ENCODE measurements at regions not wholly inside any gene's neighbourhood (a gene's known extent, or its start where the extent isn't known, plus 50 kb on each side); places are given as distances from the start of the nearest gene placed in this dataset.

GRCh38 chr13:76777096-76777495, 109.1 kb downstream of the KCTD12 start:
- Mint-ChIP-seq H3K9me3 (no peaks in the 10 kb centered on the region), H3K4me1 (no peaks in the 10 kb centered on the region), H3K27me3 (peaks cover 14% of the 10 kb centered on the region), H3K4me3 (no peak overlapping the region), H3K27ac (no peak overlapping the region), H3K36me3 (ENCODE audit: low read depth) (no peaks in the 10 kb centered on the region)
- ATAC-seq (replicated peaks) = no peak

GRCh38 chr13:76775088-76775740, 111.0 kb downstream of the KCTD12 start:
- H3K27me3 Mint-ChIP-seq = peaks cover 5% of the 10 kb centered on the region
- H3K27ac Mint-ChIP-seq = no peak overlapping the region
- no peaks in the 10 kb centered on the region for H3K4me1 Mint-ChIP-seq
- ATAC-seq (replicated peaks) = no peak
- H3K9me3 Mint-ChIP-seq = no peaks in the 10 kb centered on the region
- no peak overlapping the region for H3K4me3 Mint-ChIP-seq
- no peaks in the 10 kb centered on the region for H3K36me3 Mint-ChIP-seq (ENCODE audit: low read depth)

- Mint-ChIP-seq H3K9me3 (no peaks in the 10 kb centered on the region), H3K4me1 (no peaks in the 10 kb centered on the region), H3K4me3 (no peak overlapping the region), H3K36me3 (ENCODE audit: low read depth) (no peaks in the 10 kb centered on the region), H3K27me3 (no peaks in the 10 kb centered on the region), H3K27ac (no peak overlapping the region)
- no peak for ATAC-seq (replicated peaks)
Measured at GRCh38 chr13:76773448-76774094, 112.6 kb downstream of the KCTD12 start.

GRCh38 chr13:76772241-76772640, 114.0 kb downstream of the KCTD12 start:
- Mint-ChIP-seq H3K27me3 (no peaks in the 10 kb centered on the region), H3K9me3 (no peaks in the 10 kb centered on the region), H3K4me1 (no peaks in the 10 kb centered on the region), H3K27ac (no peak overlapping the region), H3K4me3 (no peak overlapping the region), H3K36me3 (ENCODE audit: low read depth) (no peaks in the 10 kb centered on the region)
- ATAC-seq (replicated peaks) = no peak

- Mint-ChIP-seq H3K36me3 (ENCODE audit: low read depth) (no peaks in the 10 kb centered on the region), H3K4me1 (no peaks in the 10 kb centered on the region), H3K9me3 (no peaks in the 10 kb centered on the region), H3K4me3 (no peak overlapping the region), H3K27ac (no peak overlapping the region), H3K27me3 (no peaks in the 10 kb centered on the region)
- ATAC-seq (replicated peaks) = no peak
Measured at GRCh38 chr13:76769271-76769791, 116.9 kb downstream of the KCTD12 start.

GRCh38 chr13:76768384-76768783, 117.8 kb downstream of the KCTD12 start:
- Mint-ChIP-seq H3K27ac (no peak overlapping the region), H3K9me3 (no peaks in the 10 kb centered on the region), H3K27me3 (no peaks in the 10 kb centered on the region), H3K4me3 (no peak overlapping the region), H3K36me3 (ENCODE audit: low read depth) (no peaks in the 10 kb centered on the region), H3K4me1 (no peaks in the 10 kb centered on the region)
- ATAC-seq (replicated peaks) = no peak

GRCh38 chr13:76764916-76765315, 121.3 kb downstream of the KCTD12 start:
- Mint-ChIP-seq H3K27me3 (no peaks in the 10 kb centered on the region), H3K9me3 (no peaks in the 10 kb centered on the region), H3K36me3 (ENCODE audit: low read depth) (no peaks in the 10 kb centered on the region), H3K4me1 (no peaks in the 10 kb centered on the region), H3K4me3 (no peak overlapping the region), H3K27ac (no peak overlapping the region)
- no peak for ATAC-seq (replicated peaks)

- H3K27ac Mint-ChIP-seq = no peak overlapping the region
- no peak for ATAC-seq (replicated peaks)
- no peak overlapping the region for H3K4me3 Mint-ChIP-seq
- no peaks in the 10 kb centered on the region for H3K27me3 Mint-ChIP-seq
- H3K36me3 Mint-ChIP-seq (ENCODE audit: low read depth) = no peaks in the 10 kb centered on the region
- H3K9me3 Mint-ChIP-seq = no peaks in the 10 kb centered on the region
- H3K4me1 Mint-ChIP-seq = no peaks in the 10 kb centered on the region
Measured at GRCh38 chr13:76764429-76764828, 121.8 kb downstream of the KCTD12 start.

GRCh38 chr13:76762721-76763120, 123.5 kb downstream of the KCTD12 start:
- no peak for ATAC-seq (replicated peaks)
- H3K36me3 Mint-ChIP-seq (ENCODE audit: low read depth) = no peaks in the 10 kb centered on the region

GRCh38 chr13:76759877-76760276, 126.3 kb downstream of the KCTD12 start:
- no peaks in the 10 kb centered on the region for H3K36me3 Mint-ChIP-seq (ENCODE audit: low read depth)
- H3K4me1 Mint-ChIP-seq = no peaks in the 10 kb centered on the region
- ATAC-seq (replicated peaks) = no peak
- H3K27ac Mint-ChIP-seq = no peak overlapping the region
- no peaks in the 10 kb centered on the region for H3K9me3 Mint-ChIP-seq
- no peak overlapping the region for H3K4me3 Mint-ChIP-seq
- H3K27me3 Mint-ChIP-seq = peaks cover 5% of the 10 kb centered on the region

More at GRCh38 chr13:76762721-76763120, 123.5 kb downstream of the KCTD12 start:
- H3K4me3 Mint-ChIP-seq = no peak overlapping the region
- H3K4me1 Mint-ChIP-seq = no peaks in the 10 kb centered on the region
- peaks cover 5% of the 10 kb centered on the region for H3K27me3 Mint-ChIP-seq
- no peak overlapping the region for H3K27ac Mint-ChIP-seq
- no peaks in the 10 kb centered on the region for H3K9me3 Mint-ChIP-seq

- Mint-ChIP-seq H3K27me3 (peaks cover 5% of the 10 kb centered on the region), H3K4me1 (no peaks in the 10 kb centered on the region), H3K27ac (no peak overlapping the region), H3K9me3 (no peaks in the 10 kb centered on the region), H3K4me3 (no peak overlapping the region), H3K36me3 (ENCODE audit: low read depth) (no peaks in the 10 kb centered on the region)
- ATAC-seq (replicated peaks) = no peak
Measured at GRCh38 chr13:76758738-76759137, 127.5 kb downstream of the KCTD12 start.

GRCh38 chr13:76758257-76758656, 127.9 kb downstream of the KCTD12 start:
- ATAC-seq (replicated peaks) = no peak
- Mint-ChIP-seq H3K27me3 (peaks cover 5% of the 10 kb centered on the region), H3K4me3 (no peak overlapping the region), H3K9me3 (no peaks in the 10 kb centered on the region), H3K36me3 (ENCODE audit: low read depth) (no peaks in the 10 kb centered on the region), H3K27ac (no peak overlapping the region), H3K4me1 (no peaks in the 10 kb centered on the region)

GRCh38 chr13:76756451-76756850, 129.8 kb downstream of the KCTD12 start:
- H3K4me3 Mint-ChIP-seq = no peak overlapping the region
- ATAC-seq (replicated peaks) = no peak
- no peak overlapping the region for H3K27ac Mint-ChIP-seq
- H3K36me3 Mint-ChIP-seq (ENCODE audit: low read depth) = no peaks in the 10 kb centered on the region
- peaks cover 10% of the 10 kb centered on the region for H3K27me3 Mint-ChIP-seq
- no peaks in the 10 kb centered on the region for H3K4me1 Mint-ChIP-seq
- no peaks in the 10 kb centered on the region for H3K9me3 Mint-ChIP-seq

- no peak for ATAC-seq (replicated peaks)
- peaks cover 10% of the 10 kb centered on the region for H3K27me3 Mint-ChIP-seq
- H3K27ac Mint-ChIP-seq = no peak overlapping the region
- no peaks in the 10 kb centered on the region for H3K9me3 Mint-ChIP-seq
- H3K36me3 Mint-ChIP-seq (ENCODE audit: low read depth) = no peaks in the 10 kb centered on the region
- H3K4me1 Mint-ChIP-seq = no peaks in the 10 kb centered on the region
- no peak overlapping the region for H3K4me3 Mint-ChIP-seq
Measured at GRCh38 chr13:76754414-76754813, 131.8 kb downstream of the KCTD12 start.

- Mint-ChIP-seq H3K4me1 (no peaks in the 10 kb centered on the region), H3K36me3 (ENCODE audit: low read depth) (no peaks in the 10 kb centered on the region), H3K9me3 (no peaks in the 10 kb centered on the region), H3K27ac (no peak overlapping the region), H3K4me3 (no peak overlapping the region), H3K27me3 (peaks cover 8% of the 10 kb centered on the region)
- no peak for ATAC-seq (replicated peaks)
Measured at GRCh38 chr13:76751278-76751677, 134.9 kb downstream of the KCTD12 start.
